NK-92 (cell line): ENCODE measurements at regions not wholly inside any gene's neighbourhood (a gene's known extent, or its start where the extent isn't known, plus 50 kb on each side); places are given as distances from the start of the nearest gene placed in this dataset.
"Not testable (repeated sequence)": the region's sequence is repeated elsewhere in the genome, so short reads cannot be mapped to it uniquely, and the experiment has no call there.

Experiments
- DNase-seq: peaks from one replicate; lab custom pipeline; 2025; ENCODE audit not compliant: unreplicated experiment; lab: John Stamatoyannopoulos, UW

DNA sequence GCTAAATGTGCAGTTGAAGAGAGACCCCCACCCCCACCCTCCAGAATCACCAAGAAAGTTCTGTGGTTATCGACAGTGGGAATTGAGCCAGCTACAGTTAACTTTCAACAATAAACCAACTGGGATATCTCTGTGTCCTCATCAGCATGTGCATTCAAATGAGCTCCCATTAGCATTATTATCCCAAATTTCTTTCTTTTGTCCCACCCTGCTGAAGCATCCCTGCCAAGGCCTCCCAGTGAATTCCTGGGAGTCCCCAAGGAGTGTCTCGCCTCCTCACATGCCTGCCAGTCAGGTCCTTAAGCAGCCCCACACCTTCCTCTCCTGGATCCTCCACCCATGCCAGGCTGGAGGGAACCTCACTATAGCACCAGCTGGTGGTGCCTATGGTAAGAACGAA is 422.1 kb upstream of the HNRNPA3 start:
- DNase-seq = no peak

DNA sequence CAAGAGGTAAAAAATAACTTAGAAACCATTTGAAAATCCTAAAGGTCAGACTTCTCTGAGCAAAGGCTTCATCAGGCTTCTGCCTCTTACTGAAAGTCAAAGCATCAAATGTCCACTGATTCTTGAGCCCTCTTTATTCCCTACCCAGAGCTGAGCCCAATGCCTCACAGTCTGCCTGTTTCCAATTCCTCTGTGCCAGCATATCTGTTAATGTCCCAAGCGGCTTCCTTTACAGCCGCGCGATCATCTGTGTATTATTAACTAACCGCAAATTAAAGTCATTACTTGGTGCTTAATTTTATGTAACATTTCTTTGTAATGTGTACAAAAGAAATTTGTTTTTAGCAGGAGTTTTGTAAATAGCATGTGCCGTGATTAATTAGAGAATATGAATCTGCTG is 418.8 kb upstream of the HNRNPA3 start:
- no peak for DNase-seq

DNA sequence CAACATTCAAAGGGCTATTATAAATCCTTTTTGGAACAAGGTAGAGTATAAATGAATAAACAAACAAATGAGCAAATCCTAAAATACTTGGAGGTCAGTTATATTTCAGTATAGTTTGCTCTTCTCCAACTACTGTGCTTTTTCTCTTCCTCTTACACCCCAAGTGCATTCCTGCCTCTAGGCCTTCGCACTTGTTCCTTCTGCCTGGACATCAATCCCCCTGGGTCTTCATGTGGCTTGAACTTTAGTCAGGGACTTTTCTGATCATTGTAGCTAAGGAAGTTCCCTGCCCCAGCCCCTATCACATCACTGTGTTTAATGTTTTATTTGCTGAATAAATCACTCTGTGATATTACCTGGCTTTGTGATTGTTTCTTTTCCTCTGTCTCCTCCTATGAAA is 418.2 kb upstream of the HNRNPA3 start:
- DNase-seq = no peak

DNA sequence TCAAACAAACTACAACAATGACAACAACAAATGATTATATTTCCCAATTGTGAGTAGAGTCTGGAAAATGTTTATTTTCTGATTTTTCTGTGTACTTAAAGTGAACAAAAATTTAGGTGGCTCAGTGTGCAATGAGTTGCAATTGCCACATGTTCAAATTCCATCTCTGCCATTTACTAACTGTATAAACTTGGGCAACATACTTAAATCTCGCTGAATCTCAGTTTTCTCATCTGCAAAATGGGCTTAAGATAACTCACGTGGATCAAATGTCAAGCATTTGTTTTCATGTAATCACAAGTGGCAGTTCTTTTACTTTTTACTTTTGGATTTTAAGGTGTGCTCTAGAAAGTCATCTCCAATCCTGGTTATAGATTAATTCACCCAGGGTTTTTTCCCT is 416.8 kb upstream of the HNRNPA3 start:
- DNase-seq = no peak

DNA sequence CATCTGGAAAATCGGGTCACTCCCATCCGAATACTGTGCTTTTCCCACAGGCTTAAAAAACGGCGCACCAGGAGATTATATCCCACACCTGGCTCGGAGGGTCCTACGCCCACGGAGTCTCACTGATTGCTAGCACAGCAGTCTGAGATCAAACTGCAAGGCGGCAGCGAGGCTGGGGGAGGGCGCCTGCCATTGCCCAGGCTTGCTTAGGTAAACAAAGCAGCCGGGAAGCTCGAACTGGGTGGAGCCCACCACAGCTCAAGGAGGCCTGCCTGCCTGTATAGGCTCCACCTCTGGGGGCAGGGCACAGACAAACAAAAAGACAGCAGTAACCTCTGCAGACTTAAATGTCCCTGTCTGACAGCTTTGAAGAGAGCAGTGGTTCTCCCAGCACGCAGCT is 415.9 kb upstream of the HNRNPA3 start:
- DNase-seq = not testable (repeated sequence)

DNA sequence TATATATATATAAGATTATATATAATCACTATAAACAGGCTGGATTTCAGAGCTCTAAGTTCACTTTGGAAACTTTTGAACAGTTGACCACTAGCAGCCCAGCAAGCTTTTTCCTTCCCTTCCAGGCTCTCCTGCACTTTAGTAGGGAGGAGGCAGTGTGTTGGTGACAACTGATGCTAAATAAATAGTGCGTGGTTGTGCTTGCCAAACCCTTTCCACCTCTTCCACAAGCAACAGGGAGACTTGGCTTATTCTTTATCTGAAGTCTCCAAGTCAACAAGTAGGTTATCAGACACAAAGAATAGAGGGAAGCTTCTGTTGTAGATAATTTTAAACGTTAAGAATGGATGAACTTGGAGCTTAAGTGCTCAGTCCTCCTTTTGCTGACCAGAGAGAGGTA is 408.2 kb upstream of the HNRNPA3 start:
- DNase-seq = no peak

DNA sequence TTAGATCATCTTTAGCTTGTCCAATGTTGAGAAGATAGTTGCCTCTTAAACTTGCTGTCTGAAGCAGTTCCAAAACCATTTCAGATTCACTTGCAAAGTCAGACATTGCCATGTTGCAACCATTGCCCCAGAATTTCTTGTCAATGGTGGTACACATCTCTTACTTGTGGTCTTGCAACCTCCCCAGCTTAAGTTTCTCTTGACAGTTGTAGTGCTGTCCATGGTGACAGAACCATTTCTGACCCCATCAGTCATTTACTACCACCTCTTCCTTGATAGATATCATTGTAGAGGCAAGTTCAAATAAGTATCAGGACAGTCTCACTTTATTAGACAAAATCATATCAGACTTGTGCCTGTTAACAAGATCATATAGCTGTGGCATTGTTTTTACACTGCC is 407.2 kb upstream of the HNRNPA3 start:
- no peak for DNase-seq

DNA sequence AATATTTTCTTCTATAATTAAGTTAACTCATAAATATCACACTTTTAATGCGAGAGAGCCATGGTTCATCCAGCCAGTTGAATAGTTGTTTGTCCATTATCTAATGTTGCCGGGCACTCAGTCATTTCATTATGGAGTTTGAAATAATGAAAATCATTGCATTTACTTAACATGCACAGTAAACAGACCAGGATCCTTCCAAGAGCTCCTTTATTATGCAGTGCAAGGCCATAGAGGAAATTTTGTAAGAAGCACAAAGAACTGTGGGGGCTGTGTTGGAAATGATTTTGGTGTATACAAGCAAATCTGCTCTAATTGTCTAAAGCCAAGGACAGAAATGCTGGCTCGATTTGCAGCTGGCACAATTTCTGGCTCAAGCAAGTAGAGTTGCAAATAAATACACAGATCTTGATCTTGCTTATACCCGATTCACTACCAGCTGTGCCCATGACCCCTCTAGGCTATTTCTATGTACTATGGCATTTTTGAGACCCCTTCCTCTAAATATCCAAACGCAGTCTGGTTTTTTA is 400.3 kb upstream of the HNRNPA3 start:
- no peak for DNase-seq

DNA sequence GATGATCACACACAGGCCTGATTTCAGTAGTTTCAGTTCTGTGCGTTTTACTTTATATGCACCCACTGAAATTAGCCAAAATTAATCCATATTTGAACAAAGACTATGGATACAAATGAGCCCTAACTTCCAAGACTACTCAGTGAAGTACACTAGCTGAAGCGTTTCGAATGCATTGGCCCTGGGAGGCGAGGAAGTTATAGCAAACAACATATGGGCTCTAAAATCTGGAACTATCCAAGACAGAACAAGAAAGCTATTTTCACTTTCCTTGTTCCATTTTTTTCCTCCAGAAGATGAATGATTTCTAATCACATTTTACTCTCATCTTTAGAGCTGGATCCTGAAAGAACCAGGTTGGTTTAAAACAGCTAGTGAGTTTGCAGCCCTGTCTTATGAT is 399.4 kb upstream of the HNRNPA3 start:
- no peak for DNase-seq

DNA sequence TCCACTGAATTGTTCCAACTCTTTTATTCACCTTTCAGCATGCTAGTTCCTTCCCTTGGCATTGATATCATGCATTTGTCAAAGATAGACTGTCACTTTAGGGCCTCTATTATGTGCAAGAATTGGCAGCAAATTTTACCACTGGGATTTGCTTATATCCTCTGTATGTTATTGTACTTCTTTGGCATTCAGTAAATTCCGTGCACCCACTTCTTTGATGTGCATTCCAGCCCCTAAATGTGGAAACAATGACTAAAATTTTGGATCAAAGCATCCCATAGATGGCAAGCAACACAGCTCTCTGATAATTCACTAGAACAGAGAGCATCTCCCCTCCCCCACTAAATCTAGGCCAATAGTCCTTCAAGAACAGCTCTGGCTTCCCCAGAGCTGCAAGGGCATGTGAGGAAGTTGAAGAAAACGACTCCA is 399.0 kb upstream of the HNRNPA3 start:
- DNase-seq = no peak

DNA sequence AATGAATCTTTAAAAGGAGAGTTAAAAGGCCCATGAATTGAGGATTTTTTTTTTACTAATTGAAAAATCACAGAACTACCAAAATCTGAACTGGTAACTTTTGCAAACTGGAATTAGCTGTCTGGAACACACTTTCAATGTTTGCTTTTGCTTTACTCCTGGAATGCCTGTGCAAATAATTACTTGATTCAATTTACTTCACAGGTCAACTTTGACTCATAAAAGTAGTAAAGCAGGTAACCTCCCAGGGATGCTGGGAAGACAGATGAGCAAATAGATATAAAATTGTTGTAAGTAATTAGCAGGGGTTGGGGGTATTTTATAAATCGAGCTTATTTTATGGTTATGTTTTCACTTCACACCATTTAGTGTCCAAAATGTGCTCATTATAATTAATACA is 398.3 kb upstream of the HNRNPA3 start:
- DNase-seq = no peak

DNA sequence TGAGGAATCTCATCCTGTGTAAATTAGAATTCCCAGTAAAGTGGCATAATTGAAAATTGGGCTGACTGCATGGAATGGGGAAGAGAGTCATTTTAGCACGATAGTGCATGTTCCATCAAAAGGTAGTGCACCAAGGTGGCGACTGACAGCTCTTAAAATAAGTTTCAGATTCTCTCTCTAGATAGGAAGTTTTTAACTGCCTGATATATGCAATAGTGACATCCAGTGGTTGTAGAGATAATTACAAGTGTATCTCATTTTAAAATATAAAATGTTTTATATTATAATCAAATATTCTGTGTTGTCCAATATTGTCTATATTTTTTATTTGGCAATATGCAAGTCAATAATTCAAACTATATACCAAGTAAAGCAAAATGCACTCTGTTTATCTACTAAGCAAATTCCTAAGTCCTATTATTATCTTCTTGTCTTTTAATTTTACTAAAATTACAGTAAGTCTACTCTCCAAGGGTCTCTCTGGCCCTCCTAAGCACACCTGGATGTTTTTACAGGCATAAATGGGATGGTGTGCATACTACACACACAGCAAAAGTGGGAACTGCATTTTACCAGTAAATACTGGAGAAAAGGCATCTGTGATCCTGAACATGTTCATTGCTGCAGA is 397.7 kb upstream of the HNRNPA3 start:
- DNase-seq = no peak

DNA sequence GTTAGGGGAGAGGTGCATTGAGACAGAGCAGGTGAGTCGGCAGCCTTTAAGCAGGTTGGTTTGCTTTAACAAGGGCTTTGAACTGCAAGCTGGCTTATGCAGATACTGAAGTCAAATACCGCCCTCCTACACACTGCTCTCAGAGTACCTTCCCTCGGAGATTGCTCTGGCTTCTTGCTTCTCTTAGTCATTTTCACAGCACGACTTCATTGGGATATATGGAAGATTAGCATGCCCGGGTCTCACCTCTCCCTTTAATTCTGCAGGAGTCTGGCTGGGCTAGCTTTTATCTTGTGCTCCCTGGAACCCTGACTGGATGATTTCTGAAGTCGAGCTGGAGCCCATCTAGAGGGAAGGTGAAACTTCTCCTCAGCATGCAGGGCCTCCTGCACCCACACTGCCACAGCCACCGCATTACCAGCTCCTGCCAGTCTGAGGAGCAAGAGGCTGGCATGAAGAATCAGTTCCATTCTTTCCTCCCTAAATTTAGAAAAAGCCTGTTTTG is 395.5 kb upstream of the HNRNPA3 start:
- no peak for DNase-seq

DNA sequence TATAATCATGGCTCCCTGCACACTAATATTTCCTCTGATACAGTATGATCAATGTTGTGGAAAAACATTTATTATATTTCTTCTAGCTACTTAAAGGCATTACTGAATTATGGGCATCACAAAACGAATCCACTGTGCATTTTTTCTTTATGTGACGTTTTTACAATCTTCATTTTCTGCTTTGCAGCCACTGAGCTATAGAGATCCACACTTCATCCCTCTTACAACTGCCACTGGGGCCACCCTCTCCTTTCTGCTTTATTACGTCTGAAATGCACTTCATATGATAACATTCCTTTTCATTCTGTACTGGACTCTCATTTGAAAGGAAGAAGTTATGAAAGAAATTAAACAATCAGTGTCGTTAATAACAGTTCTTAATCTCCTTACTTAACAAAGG is 394.5 kb upstream of the HNRNPA3 start:
- DNase-seq = no peak

DNA sequence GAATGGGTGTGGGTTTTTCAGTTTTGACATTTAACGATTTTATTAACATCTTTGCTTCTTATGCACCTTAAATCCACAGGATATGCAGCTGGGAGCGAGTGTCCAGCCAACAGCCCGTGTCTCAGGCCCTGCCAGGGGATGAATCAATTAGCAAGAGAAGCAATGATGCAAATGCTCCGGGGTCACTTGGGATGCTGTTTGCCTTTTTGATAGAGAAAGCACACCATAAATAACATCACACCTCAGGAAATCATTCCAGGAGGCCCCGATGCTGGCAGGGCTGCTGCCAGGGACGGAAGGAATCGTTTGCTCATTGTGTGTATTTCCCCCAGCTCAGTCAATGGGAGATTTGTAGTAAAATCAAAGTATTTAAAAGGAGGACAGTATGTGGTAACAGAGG is 394.0 kb upstream of the HNRNPA3 start:
- no peak for DNase-seq

DNA sequence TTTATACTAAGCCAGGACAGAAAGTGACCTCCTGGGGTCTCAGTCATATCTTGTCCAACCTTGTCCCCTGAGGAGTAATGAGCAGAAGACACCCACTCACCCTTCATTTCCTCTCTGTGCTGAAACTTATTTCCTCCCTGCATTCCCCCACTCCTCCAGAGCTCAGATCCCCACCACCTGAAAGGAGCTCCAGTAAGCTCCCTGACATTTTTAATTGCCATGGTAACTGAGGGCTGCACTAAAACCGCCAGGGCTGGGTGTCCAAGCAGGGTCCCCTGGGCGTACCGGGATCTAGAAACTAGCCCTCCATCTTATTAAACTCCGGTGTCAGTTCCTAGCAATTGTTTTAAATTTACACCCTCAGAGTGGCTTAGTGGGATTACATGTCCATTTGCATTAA is 393.3 kb upstream of the HNRNPA3 start:
- no peak for DNase-seq

DNA sequence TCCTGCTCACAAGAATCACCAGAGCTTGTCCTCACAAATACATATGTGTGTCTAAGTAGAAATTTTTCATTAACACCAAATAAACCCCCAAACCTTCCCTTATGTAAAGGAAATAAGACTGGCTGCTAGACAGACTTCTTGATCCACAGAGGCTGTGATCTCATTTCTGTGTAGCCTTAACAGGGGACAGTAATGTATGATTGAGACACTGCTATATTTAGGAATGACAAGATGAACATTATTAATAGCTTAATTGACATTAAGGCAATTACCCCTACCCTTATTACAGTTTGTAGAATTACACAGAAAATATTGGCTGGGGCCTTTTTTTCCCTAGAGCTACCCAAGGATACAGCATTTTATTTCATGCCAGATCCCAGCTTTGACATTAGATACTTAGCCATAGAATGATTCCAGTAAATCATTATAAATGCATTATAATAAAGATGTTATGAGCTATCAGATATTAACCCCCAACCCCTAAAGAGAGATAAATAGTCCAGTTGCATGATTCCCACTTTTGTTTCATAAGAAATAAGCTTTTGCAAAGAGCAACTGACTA is 392.1 kb upstream of the HNRNPA3 start:
- no peak for DNase-seq

DNA sequence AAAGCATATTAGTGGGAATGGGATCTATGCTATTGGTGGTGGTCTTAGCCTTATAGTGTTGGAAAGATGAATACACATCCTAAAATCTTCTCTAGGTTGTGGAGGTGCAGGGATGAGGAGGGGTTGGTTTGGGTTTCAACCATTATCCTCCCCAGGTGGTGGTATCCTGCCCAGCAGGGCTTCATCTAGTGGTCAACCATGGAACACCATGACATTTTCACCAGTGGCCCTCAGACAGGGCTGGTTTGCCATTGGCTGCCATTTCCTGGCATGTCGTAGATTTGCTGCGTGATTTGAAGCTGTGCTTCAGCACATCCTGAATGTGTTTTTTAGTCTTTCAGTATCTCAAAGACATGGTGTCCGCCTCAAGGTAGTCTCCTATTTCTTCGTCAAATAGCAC is 391.2 kb upstream of the HNRNPA3 start:
- no peak for DNase-seq

DNA sequence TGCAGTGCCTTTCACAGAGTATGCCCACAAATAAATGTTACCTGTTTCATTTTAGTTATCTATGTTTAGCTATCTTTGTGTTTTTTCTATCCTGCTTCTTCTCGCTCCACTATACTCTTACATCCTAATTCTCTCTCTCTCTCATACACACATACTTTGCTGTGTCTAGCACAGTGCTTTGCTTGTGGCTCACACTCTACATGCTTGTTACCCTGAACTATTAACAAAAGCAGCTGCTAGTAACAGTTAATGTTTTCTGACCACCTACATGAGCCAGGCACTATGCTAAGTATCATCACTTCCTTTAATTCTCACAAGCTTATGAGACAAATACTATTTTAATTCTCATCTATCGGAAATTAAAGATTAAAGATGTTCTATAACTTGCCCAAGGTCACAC is 390.5 kb upstream of the HNRNPA3 start:
- no peak for DNase-seq

DNA sequence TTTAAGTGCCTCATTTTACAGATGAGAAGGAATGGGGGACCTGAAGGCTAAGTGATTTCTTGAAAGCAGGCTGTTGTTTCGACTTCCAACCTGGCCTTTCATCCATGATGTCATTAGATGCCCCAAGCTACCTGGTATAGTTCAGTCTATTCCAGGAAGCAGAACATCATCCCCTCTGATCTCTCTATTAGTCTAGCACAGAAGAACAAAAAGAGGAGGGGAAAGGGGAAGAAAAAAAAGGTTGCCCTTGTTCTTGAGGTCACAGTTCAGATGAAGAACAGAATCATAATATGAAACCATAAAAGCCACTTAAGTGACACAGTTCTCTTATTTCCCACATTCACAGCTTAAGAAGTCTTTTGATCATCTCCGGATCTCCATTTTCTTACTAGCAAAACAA is 386.2 kb upstream of the HNRNPA3 start:
- no peak for DNase-seq

DNA sequence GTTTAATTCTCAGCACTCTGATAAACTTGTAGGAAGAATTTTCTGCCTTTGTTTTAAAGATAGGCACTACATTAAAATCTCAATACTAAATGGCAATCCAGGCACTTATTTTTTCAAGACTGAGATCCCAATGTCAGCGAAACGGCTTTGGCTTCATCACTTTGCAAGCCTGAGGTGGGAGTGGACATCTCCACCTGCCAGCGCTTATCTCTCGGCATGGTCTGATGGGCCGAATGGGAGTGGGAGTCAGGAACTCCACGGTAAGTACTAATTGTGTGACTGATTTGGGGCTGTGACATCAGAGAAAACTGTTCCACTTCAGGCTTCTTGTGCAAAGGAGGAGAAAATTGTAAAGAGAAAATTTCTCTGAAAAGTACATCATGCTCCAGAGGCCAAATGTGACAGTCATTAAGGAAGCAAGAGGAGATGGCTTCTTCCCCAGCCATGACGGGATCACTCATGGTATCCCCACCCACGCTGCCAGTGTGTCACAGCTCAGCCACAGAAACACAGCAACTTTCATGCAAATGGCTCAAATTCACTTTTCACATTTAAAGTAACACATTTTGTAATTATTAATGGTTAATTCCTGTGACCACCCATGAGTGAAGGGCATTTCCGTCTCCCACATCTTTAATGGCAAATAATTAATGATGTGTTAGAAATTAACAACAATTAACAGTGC is 385.5 kb upstream of the HNRNPA3 start:
- DNase-seq = no peak

DNA sequence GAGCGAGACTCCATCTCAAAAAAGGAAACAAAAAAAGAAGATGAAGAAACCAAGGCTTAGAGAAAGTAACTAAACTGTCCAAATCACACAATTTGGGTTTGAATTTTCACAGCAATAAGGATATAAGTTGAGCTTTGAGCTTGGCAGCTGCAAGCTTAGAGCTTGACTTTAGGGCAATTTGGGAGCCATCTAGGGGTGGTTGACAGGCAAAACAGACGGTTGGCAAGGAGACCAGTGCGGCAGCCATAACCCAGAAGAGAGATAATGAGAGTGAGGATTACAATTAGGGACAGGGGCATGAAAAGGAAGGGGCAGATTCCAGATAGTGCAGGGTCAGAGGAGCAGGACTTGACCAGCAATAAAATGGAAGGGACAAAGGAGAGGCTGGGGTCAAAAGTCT is 382.2 kb upstream of the HNRNPA3 start:
- no peak for DNase-seq
